ENCODE measurements at regions not wholly inside any gene's neighbourhood (a gene's known extent, or its start where the extent isn't known, plus 50 kb on each side); places are given as distances from the start of the nearest gene placed in this dataset.

- Histone ChIP-seq H3K14ac (replicated peaks; ENCODE audit: low read depth, low read length) (no peak overlapping the region), H4K5ac (ENCODE audit: low read depth, low read length) (no peak overlapping the region), H4K8ac (ENCODE audit: low read depth in 2 of 2, low read length in 2 of 2) (no peak overlapping the region), H3K4me1 (ENCODE audit: control insufficient read depth, insufficient read depth, low read length) (no peaks in the 10 kb centered on the region), H3K4me3 (ENCODE audit: insufficient read depth, low read depth, low read length) (no peak overlapping the region), H3K9ac (ENCODE audit: low read depth, low read length) (no peak overlapping the region), H3K9me3 (ENCODE audit: control insufficient read depth, insufficient read depth, low read length) (peaks cover 6% of the 10 kb centered on the region), H3K23ac (ENCODE audit: low read depth, low read length) (no peak overlapping the region), H3K18ac (ENCODE audit: low read depth, low read length) (no peak overlapping the region), H4K91ac (ENCODE audit: insufficient read depth, low read depth, low read length) (no peak overlapping the region), H2AK9ac (replicated peaks; ENCODE audit: low read depth, low read length, poor library complexity) (no peak overlapping the region), H4K20me1 (ENCODE audit: insufficient read depth, low read length) (no peaks in the 10 kb centered on the region), H2AK5ac (ENCODE audit: low read depth, low read length) (no peak overlapping the region), H2AFZ (replicated peaks; ENCODE audit: low read length, poor library complexity) (no peak overlapping the region), H3K4ac (ENCODE audit: low read depth, low read length) (no peak overlapping the region), H3K27ac (ENCODE audit: insufficient read depth, low read length) (no peak overlapping the region), H3K4me2 (ENCODE audit: low read depth, low read length) (no peak overlapping the region), H2BK120ac (ENCODE audit: low read depth, low read length) (no peak overlapping the region), H3K36me3 (ENCODE audit: control insufficient read depth, insufficient read depth, low read length) (no peaks in the 10 kb centered on the region), H2BK15ac (ENCODE audit: low read depth, low read length) (no peak overlapping the region), H2BK5ac (ENCODE audit: low read depth, low read length, poor library complexity, severe bottlenecking) (no peak overlapping the region), H3K27me3 (ENCODE audit: control insufficient read depth, insufficient read depth, low read length) (no peaks in the 10 kb centered on the region), H3K56ac (ENCODE audit: extremely low read depth, insufficient read depth, low read length) (no peak overlapping the region), H3K79me1 (ENCODE audit: low read depth in 1 of 2, low read length in 2 of 2) (no peaks in the 10 kb centered on the region), H3K9me1 (ENCODE audit: insufficient read depth, low read length) (no peaks in the 10 kb centered on the region), H2BK20ac (ENCODE audit: low read depth, low read length) (no peak overlapping the region)
- dilution Hi-C loops (cut with HindIII; ENCODE audit: low sequenced_read_pairs, unreplicated experiment), result no loop called here
- ChIA-PET CTCF (no interaction called here), POLR2A (ENCODE audit: unreplicated experiment) (no interaction called here)
- no TSS peak for BruUV-seq (replicated peaks)
- DNase-seq (no peak), ATAC-seq (ENCODE audit: low read depth) (no peak)
- in situ Hi-C loops (cut with MboI; ENCODE audit: low sequenced_read_pairs), result no loop called here
- no peak for TF ChIP-seq CTCF (conservative IDR thresholded peaks at IDR 0.05; ENCODE audit: low read depth, low read length)
- no peak for TF ChIP-seq SMC3 (IDR thresholded peaks at IDR 0.05; ENCODE audit: low read depth, low read length)
- no peak for TF ChIP-seq MXI1 (IDR thresholded peaks at IDR 0.05; ENCODE audit: borderline replicate concordance, low read depth, low read length)
- TF ChIP-seq USF2 (IDR thresholded peaks at IDR 0.05; ENCODE audit: low read depth, low read length), result no peak
- no peak for TF ChIP-seq POLR2A (IDR thresholded peaks at IDR 0.05; ENCODE audit: low read depth, low read length)
- WGBS, 2 experiments (ENCODE audit: extremely low coverage in 2 of 2, insufficient read length in 1 of 2), result no CpG with 5 or more reads among the region's 4 CpGs
- intact Hi-C loops (cut with micrococcal nuclease), result no loop called here
Measured at GRCh38 chr14:43359317-43359716, 1147.8 kb downstream of the FSCB start.
